Mesenchymal stem cell (in vitro differentiated cells and primary cell): ENCODE measurements at regions not wholly inside any gene's neighbourhood (a gene's known extent, or its start where the extent isn't known, plus 50 kb on each side); places are given as distances from the start of the nearest gene placed in this dataset.

Experiments
- DNase-seq: peaks from one replicate; pipeline ENCODE4 v3.0.0-alpha.2; 2013
- H2AFZ ChIP-seq: one replicate; pipeline ENCODE4 v1.6.1; 2013; ENCODE audit warnings: low read depth, mild to moderate bottlenecking, control low read depth, inconsistent platforms, low read length, moderate library complexity
- H2AK5ac ChIP-seq: 2 replicates; pipeline ENCODE4 v1.6.1; 2013; ENCODE audit warnings: low read length, moderate library complexity, mild to moderate bottlenecking, inconsistent platforms; ENCODE audit not compliant: severe bottlenecking
- H2BK120ac ChIP-seq: one replicate; pipeline ENCODE4 v1.6.1; 2013; ENCODE audit warnings: low read depth, mild to moderate bottlenecking, inconsistent platforms, low read length, moderate library complexity
- H2BK12ac ChIP-seq, 2 experiments: one replicate each; pipeline ENCODE4 v1.6.1; 2013; ENCODE audit warnings: inconsistent platforms in 2 of 2, low read length in 2 of 2, mild to moderate bottlenecking in 2 of 2, moderate library complexity in 2 of 2, control low read depth in 1 of 2
- H2BK15ac ChIP-seq: one replicate; pipeline ENCODE4 v1.6.1; 2013; ENCODE audit warnings: mild to moderate bottlenecking, low read depth, inconsistent platforms; ENCODE audit not compliant: poor library complexity, severe bottlenecking
- H2BK5ac ChIP-seq: 2 replicates; pipeline ENCODE4 v1.6.1; 2013; ENCODE audit warnings: low read depth, mild to moderate bottlenecking, low read length, control low read depth, inconsistent platforms; ENCODE audit not compliant: poor library complexity, severe bottlenecking
- H3K14ac ChIP-seq, 2 experiments: one replicate each; pipeline ENCODE4 v1.6.1; 2013; ENCODE audit warnings: inconsistent platforms in 2 of 2, low read length in 2 of 2, control low read depth in 1 of 2, mild to moderate bottlenecking in 1 of 2, moderate library complexity in 1 of 2
- H3K18ac ChIP-seq, 2 experiments: one replicate each; pipeline ENCODE4 v1.6.1; 2013; ENCODE audit warnings: inconsistent platforms in 2 of 2, low read length in 2 of 2, control low read depth in 1 of 2, low read depth in 1 of 2, mild to moderate bottlenecking in 1 of 2
- H3K23ac ChIP-seq, 2 experiments: one replicate each; pipeline ENCODE4 v1.6.1; 2013; ENCODE audit warnings: inconsistent platforms in 2 of 2, low read length in 2 of 2, mild to moderate bottlenecking in 2 of 2, moderate library complexity in 2 of 2, control low read depth in 1 of 2
- H3K27ac ChIP-seq: 2 replicates; pipeline ENCODE4 v1.5.1; 2013; ENCODE audit warnings: mild to moderate bottlenecking, moderate library complexity, low read length, control low read depth, inconsistent platforms; ENCODE audit not compliant: poor library complexity, severe bottlenecking
- H3K27me3 ChIP-seq, 2 experiments: 2 replicates each; pipeline versions ENCODE4 v1.6.1 to v1.7.0; 2013; ENCODE audit warnings: low read length in 2 of 2, mild to moderate bottlenecking in 2 of 2, moderate library complexity in 2 of 2, control low read depth in 1 of 2, inconsistent platforms in 1 of 2; ENCODE audit not compliant: control insufficient read depth in 1 of 2, insufficient read depth in 1 of 2
- H3K36me3 ChIP-seq, 2 experiments: 2 replicates each; pipeline versions ENCODE4 v1.6.1 to v1.7.0; 2013; ENCODE audit warnings: low read length in 2 of 2, control low read depth in 1 of 2, inconsistent platforms in 1 of 2, low read depth in 1 of 2, mild to moderate bottlenecking in 1 of 2; ENCODE audit not compliant: insufficient read depth in 2 of 2, control insufficient read depth in 1 of 2
- H3K4ac ChIP-seq, 2 experiments: one replicate each; pipeline ENCODE4 v1.6.1; 2013; ENCODE audit warnings: inconsistent platforms in 2 of 2, low read length in 2 of 2, mild to moderate bottlenecking in 2 of 2, moderate library complexity in 2 of 2, control low read depth in 1 of 2, low read depth in 1 of 2
- H3K4me1 ChIP-seq: 2 replicates; pipeline ENCODE4 v1.6.1; 2013; ENCODE audit warnings: low read depth, low read length, control low read depth; ENCODE audit not compliant: control insufficient read depth, insufficient read depth
- H3K4me2 ChIP-seq: 2 replicates; pipeline ENCODE4 v1.6.1; 2013; ENCODE audit warnings: low read length, mild to moderate bottlenecking, inconsistent platforms; ENCODE audit not compliant: poor library complexity, severe bottlenecking
- H3K4me3 ChIP-seq, 2 experiments: 2 replicates each; pipeline versions ENCODE4 v1.5.1 to v1.7.0; 2013; ENCODE audit warnings: low read length in 2 of 2, mild to moderate bottlenecking in 2 of 2, control low read depth in 1 of 2, low read depth in 1 of 2; ENCODE audit not compliant: insufficient read depth in 1 of 2
- H3K79me1 ChIP-seq: replicated peaks from 2 replicates; pipeline ENCODE4 v1.6.1; 2013; ENCODE audit warnings: mild to moderate bottlenecking, control low read depth, low read length, inconsistent platforms; ENCODE audit not compliant: poor library complexity, severe bottlenecking
- H3K9ac ChIP-seq: 2 replicates; pipeline ENCODE4 v1.7.0; 2013; ENCODE audit warnings: mild to moderate bottlenecking, low read length, moderate library complexity
- H3K9me3 ChIP-seq: 2 replicates; pipeline ENCODE4 v1.7.0; 2013; ENCODE audit warnings: mild to moderate bottlenecking, low read length; ENCODE audit not compliant: control insufficient read depth
- H4K8ac ChIP-seq: one replicate; pipeline ENCODE4 v1.6.1; 2013; ENCODE audit warnings: inconsistent platforms, mild to moderate bottlenecking, low read length, moderate library complexity
- H4K91ac ChIP-seq: one replicate; pipeline ENCODE4 v1.6.1; 2013; ENCODE audit warnings: mild to moderate bottlenecking, low read length, inconsistent platforms
- WGBS: methylation state at CpG from one replicate; pipeline ENCODE4 v1.1.7; 2013; ENCODE audit warnings: mixed read lengths; 5-methylcytosine and 5-hydroxymethylcytosine counted together

DNA sequence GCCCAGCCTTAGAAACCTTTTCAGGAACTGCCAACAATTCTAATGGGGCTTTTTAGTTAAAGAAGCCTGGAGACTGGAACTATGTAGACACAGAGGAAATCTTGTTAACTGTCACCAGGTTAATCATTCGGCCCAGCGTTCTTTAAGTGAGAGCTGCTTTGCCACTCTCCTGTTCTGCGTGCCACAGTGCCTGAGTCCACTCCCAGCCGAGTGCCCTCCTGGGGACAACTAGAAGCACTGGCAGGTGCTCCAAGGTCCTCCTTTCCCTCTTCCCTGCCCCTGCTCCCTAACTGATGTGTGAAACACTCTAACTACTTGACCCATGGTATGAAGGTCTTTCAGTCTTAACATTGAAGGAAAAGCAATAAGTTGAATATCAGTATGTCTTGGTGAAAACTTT is 151.2 kb upstream of the TLL1 start:
- Histone ChIP-seq H4K8ac (no peak overlapping the region), H3K4me2 (no peak overlapping the region), H3K4ac (no peak overlapping the region), H2BK5ac (no peak overlapping the region), H2BK120ac (no peak overlapping the region), H3K14ac (no peak overlapping the region), H3K18ac (no peak overlapping the region), H2AK5ac (no peak overlapping the region), H2BK15ac (no peak overlapping the region), H3K27ac (no peak overlapping the region), H2BK12ac (no peak overlapping the region), H3K23ac (no peak overlapping the region), H3K9me3 (no peaks in the 10 kb centered on the region), H3K79me1 (no peaks in the 10 kb centered on the region), H4K91ac (no peak overlapping the region), H3K4me1 (no peaks in the 10 kb centered on the region), H2AFZ (no peak overlapping the region), H3K27me3 (no peaks in the 10 kb centered on the region), H3K4me3 (no peak overlapping the region), H3K9ac (no peak overlapping the region), H3K36me3 (no peaks in the 10 kb centered on the region)
- no peak for DNase-seq
- 95% methylated on average over 4 of the region's 4 CpGs for WGBS

DNA sequence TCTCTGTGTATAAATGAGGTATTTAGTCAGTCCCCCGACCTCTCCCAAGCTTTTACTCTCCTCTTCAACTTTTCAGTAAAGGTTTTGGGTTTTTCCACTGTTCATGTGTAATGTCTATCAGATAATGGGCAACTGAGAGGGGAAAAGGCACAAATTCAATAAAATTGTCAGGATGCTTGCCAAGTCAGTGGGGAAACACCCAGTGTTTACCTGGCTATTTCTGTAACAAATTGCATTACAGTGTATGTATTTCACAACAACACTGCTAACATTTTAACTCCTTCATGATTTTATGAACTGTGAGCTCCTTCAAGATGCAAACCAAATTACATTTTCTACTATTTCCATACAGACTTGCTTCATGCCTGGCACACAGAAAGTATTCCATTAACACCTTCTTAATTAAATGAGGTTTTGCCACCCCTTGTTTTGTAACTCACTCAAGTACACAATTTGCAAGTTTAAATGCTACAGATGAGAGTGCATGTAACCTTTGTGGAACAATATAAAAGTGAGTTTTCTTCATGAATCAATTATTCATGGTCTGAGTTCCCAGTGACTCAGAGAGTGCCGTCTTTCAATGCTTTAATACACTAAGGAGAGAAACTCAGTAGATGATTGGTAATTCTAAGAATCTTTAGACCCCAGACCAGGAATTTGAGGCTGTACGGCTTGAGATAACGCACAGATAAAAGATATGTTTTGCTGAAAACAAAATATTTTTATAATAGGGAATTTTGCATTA is 149.8 kb upstream of the TLL1 start:
- no peak overlapping the region for H3K18ac ChIP-seq
- H2AK5ac ChIP-seq = no peak overlapping the region
- H4K91ac ChIP-seq = no peak overlapping the region
- no peak overlapping the region for H3K14ac ChIP-seq
- H2AFZ ChIP-seq = no peak overlapping the region
- H3K4me3 ChIP-seq = no peak overlapping the region
- no peak overlapping the region for H2BK5ac ChIP-seq
- H3K27ac ChIP-seq = no peak overlapping the region
- no peak overlapping the region for H3K4ac ChIP-seq
- no peaks in the 10 kb centered on the region for H3K36me3 ChIP-seq
- no peak for DNase-seq
- H3K4me1 ChIP-seq = no peaks in the 10 kb centered on the region
- 100% methylated on average over 1 of the region's 4 CpGs for WGBS
- no peaks in the 10 kb centered on the region for H3K79me1 ChIP-seq
- no peaks in the 10 kb centered on the region for H3K27me3 ChIP-seq
- no peak overlapping the region for H2BK12ac ChIP-seq
- H2BK15ac ChIP-seq = no peak overlapping the region
- no peak overlapping the region for H3K9ac ChIP-seq
- H2BK120ac ChIP-seq = no peak overlapping the region
- H3K9me3 ChIP-seq = no peaks in the 10 kb centered on the region
- H3K23ac ChIP-seq = no peak overlapping the region
- no peak overlapping the region for H3K4me2 ChIP-seq
- H4K8ac ChIP-seq = no peak overlapping the region

DNA sequence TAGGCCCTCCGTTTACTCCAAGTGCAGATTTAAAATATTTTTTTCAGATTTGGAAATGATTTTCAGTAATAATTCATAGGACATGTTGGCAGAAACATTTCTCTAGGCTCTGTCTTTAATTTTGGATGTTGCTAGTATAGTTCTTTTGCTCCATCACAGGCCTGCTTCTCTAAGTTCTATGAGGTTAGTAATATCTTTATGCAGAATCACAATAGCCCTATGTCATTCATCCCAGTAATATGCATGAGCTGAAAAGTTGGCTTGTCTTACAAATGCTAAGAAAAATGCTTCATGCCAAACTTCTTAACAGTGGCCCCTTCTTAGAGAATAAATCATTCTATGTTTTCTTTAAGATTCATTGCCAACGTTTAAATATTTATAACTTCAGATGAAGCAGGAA is 148.3 kb upstream of the TLL1 start:
- no peaks in the 10 kb centered on the region for H3K36me3 ChIP-seq
- H3K4ac ChIP-seq = no peak overlapping the region
- H2BK120ac ChIP-seq = no peak overlapping the region
- H4K8ac ChIP-seq = no peak overlapping the region
- H3K14ac ChIP-seq = no peak overlapping the region
- H3K27ac ChIP-seq = no peak overlapping the region
- no peak overlapping the region for H4K91ac ChIP-seq
- no peak overlapping the region for H2AK5ac ChIP-seq
- H2AFZ ChIP-seq = no peak overlapping the region
- H2BK15ac ChIP-seq = no peak overlapping the region
- no peak for DNase-seq
- H3K23ac ChIP-seq = no peak overlapping the region
- H3K9me3 ChIP-seq = no peaks in the 10 kb centered on the region
- H3K79me1 ChIP-seq = no peaks in the 10 kb centered on the region
- no peak overlapping the region for H2BK5ac ChIP-seq
- no peak overlapping the region for H2BK12ac ChIP-seq
- H3K4me2 ChIP-seq = no peak overlapping the region
- no peak overlapping the region for H3K9ac ChIP-seq
- no peaks in the 10 kb centered on the region for H3K4me1 ChIP-seq
- no CpG with 5 or more reads among the region's 2 CpGs for WGBS
- H3K27me3 ChIP-seq = no peaks in the 10 kb centered on the region
- H3K4me3 ChIP-seq = no peak overlapping the region
- H3K18ac ChIP-seq = no peak overlapping the region

DNA sequence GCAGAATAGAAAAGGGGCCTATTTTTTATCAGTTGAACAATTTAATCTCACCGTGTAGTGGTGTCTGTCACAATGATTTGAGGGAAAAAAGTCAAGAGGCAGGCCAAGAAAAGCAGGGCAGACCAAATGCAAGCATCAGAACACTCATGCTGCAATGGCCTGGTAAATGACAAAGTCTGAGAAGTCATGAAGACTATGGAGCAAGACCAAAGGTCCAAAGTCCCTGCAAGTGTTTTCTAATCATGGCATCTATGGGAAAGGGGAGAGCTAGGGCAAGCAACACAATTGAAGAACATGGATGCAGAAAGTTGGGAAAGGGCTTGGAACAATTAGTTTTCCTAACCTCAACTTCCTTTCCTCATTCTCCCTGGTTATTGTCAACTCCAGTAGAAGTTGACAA is 147.7 kb upstream of the TLL1 start:
- 71% methylated on average over 1 of the region's 1 CpG for WGBS
- no peak overlapping the region for H3K14ac ChIP-seq
- H3K4me2 ChIP-seq = no peak overlapping the region
- no peak overlapping the region for H2BK120ac ChIP-seq
- H3K4ac ChIP-seq = no peak overlapping the region
- H3K18ac ChIP-seq = no peak overlapping the region
- H3K9me3 ChIP-seq = no peaks in the 10 kb centered on the region
- no peak overlapping the region for H2BK12ac ChIP-seq
- no peak for DNase-seq
- no peak overlapping the region for H4K8ac ChIP-seq
- no peak overlapping the region for H2BK15ac ChIP-seq
- H2BK5ac ChIP-seq = no peak overlapping the region
- no peaks in the 10 kb centered on the region for H3K36me3 ChIP-seq
- H3K27ac ChIP-seq = no peak overlapping the region
- no peaks in the 10 kb centered on the region for H3K4me1 ChIP-seq
- no peaks in the 10 kb centered on the region for H3K27me3 ChIP-seq
- no peak overlapping the region for H4K91ac ChIP-seq
- no peak overlapping the region for H2AK5ac ChIP-seq
- no peak overlapping the region for H3K4me3 ChIP-seq
- no peak overlapping the region for H3K23ac ChIP-seq
- H3K79me1 ChIP-seq = no peaks in the 10 kb centered on the region
- no peak overlapping the region for H3K9ac ChIP-seq
- no peak overlapping the region for H2AFZ ChIP-seq
